Activated T-helper 17 cell treated with anti-CD3 and anti-CD28 coated beads, Interleukin-2, amount 50 U/mL, for 72 hours (primary cell): ENCODE measurements at regions not wholly inside any gene's neighbourhood (a gene's known extent, or its start where the extent isn't known, plus 50 kb on each side); places are given as distances from the start of the nearest gene placed in this dataset.

Experiments used
- ATAC-seq: fragments of 150-1000 bp; cut with Tn5 transposase; replicated peaks from 2 replicates; pipeline ENCODE4 v1.10.0; 2021; ENCODE audit warnings: mild to moderate bottlenecking, moderate library complexity
- H3K27ac Mint-ChIP-seq: one replicate; pipeline ENCODE4 v1.8.0; 2022; ENCODE audit warnings: mixed read lengths
- H3K27me3 Mint-ChIP-seq: one replicate; pipeline ENCODE4 v1.8.0; 2022; ENCODE audit warnings: mixed read lengths
- H3K36me3 Mint-ChIP-seq: one replicate; pipeline ENCODE4 v1.8.0; 2022; ENCODE audit warnings: low read depth, mild to moderate bottlenecking, mixed read lengths
- H3K4me1 Mint-ChIP-seq: one replicate; pipeline ENCODE4 v1.8.0; 2022; ENCODE audit warnings: mixed read lengths
- H3K4me3 Mint-ChIP-seq: one replicate; pipeline ENCODE4 v1.8.0; 2022; ENCODE audit warnings: mild to moderate bottlenecking, mixed read lengths
- H3K9me3 Mint-ChIP-seq: one replicate; pipeline ENCODE4 v1.8.0; 2022; ENCODE audit warnings: mixed read lengths

- H3K27me3 Mint-ChIP-seq = no peaks in the 10 kb centered on the region
- no peak overlapping the region for H3K27ac Mint-ChIP-seq
- H3K4me1 Mint-ChIP-seq = no peaks in the 10 kb centered on the region
- no peaks in the 10 kb centered on the region for H3K36me3 Mint-ChIP-seq
- no peak overlapping the region for H3K4me3 Mint-ChIP-seq
- H3K9me3 Mint-ChIP-seq = peaks cover 33% of the 10 kb centered on the region
- ATAC-seq = no peak
Measured at GRCh38 chr2:77962943-77963342, 440.8 kb upstream of the LRRTM4 start.

- Mint-ChIP-seq H3K4me3 (no peak overlapping the region), H3K9me3 (peaks cover 20% of the 10 kb centered on the region), H3K27me3 (no peaks in the 10 kb centered on the region), H3K36me3 (no peaks in the 10 kb centered on the region), H3K27ac (no peak overlapping the region), H3K4me1 (no peaks in the 10 kb centered on the region)
- no peak for ATAC-seq
Measured at GRCh38 chr2:77977471-77978063, 455.4 kb upstream of the LRRTM4 start.

- Mint-ChIP-seq H3K4me3 (no peak overlapping the region), H3K9me3 (no peaks in the 10 kb centered on the region), H3K27ac (no peak overlapping the region), H3K4me1 (no peaks in the 10 kb centered on the region), H3K27me3 (no peaks in the 10 kb centered on the region), H3K36me3 (no peaks in the 10 kb centered on the region)
- ATAC-seq = no peak
Measured at GRCh38 chr2:77995161-77995560, 473.0 kb upstream of the LRRTM4 start.

GRCh38 chr2:77999376-77999775, 477.2 kb upstream of the LRRTM4 start:
- Mint-ChIP-seq H3K9me3 (peaks cover under 1% of the 10 kb centered on the region), H3K36me3 (no peaks in the 10 kb centered on the region), H3K27ac (no peak overlapping the region), H3K27me3 (no peaks in the 10 kb centered on the region), H3K4me1 (no peaks in the 10 kb centered on the region), H3K4me3 (no peak overlapping the region)
- no peak for ATAC-seq

GRCh38 chr2:78009289-78009688, 487.1 kb upstream of the LRRTM4 start:
- Mint-ChIP-seq H3K4me1 (no peaks in the 10 kb centered on the region), H3K27ac (no peak overlapping the region), H3K36me3 (no peaks in the 10 kb centered on the region), H3K4me3 (no peak overlapping the region), H3K9me3 (peaks cover 20% of the 10 kb centered on the region), H3K27me3 (no peaks in the 10 kb centered on the region)
- ATAC-seq = no peak

- Mint-ChIP-seq H3K4me3 (no peak overlapping the region), H3K9me3 (peaks cover 19% of the 10 kb centered on the region), H3K27me3 (no peaks in the 10 kb centered on the region)
Measured at GRCh38 chr2:78011251-78011650, 489.1 kb upstream of the LRRTM4 start.

GRCh38 chr2:78020491-78020890, 498.3 kb upstream of the LRRTM4 start:
- no peaks in the 10 kb centered on the region for H3K27me3 Mint-ChIP-seq
- no peaks in the 10 kb centered on the region for H3K36me3 Mint-ChIP-seq
- no peaks in the 10 kb centered on the region for H3K4me1 Mint-ChIP-seq
- no peak overlapping the region for H3K27ac Mint-ChIP-seq
- H3K9me3 Mint-ChIP-seq = peaks cover 6% of the 10 kb centered on the region
- ATAC-seq = no peak
- H3K4me3 Mint-ChIP-seq = no peak overlapping the region

More at GRCh38 chr2:78011251-78011650, 489.1 kb upstream of the LRRTM4 start:
- no peak for ATAC-seq
- Mint-ChIP-seq H3K36me3 (no peaks in the 10 kb centered on the region), H3K4me1 (no peaks in the 10 kb centered on the region), H3K27ac (no peak overlapping the region)

- Mint-ChIP-seq H3K27ac (no peak overlapping the region), H3K36me3 (no peaks in the 10 kb centered on the region), H3K27me3 (no peaks in the 10 kb centered on the region), H3K4me3 (no peak overlapping the region), H3K9me3 (peaks cover 8% of the 10 kb centered on the region), H3K4me1 (no peaks in the 10 kb centered on the region)
- ATAC-seq = no peak
Measured at GRCh38 chr2:78023356-78023755, 501.2 kb upstream of the LRRTM4 start.

GRCh38 chr2:78024996-78025395, 502.8 kb upstream of the LRRTM4 start:
- H3K4me3 Mint-ChIP-seq = no peak overlapping the region

GRCh38 chr2:78029392-78029995, 507.3 kb upstream of the LRRTM4 start:
- no peak for ATAC-seq
- no peaks in the 10 kb centered on the region for H3K27me3 Mint-ChIP-seq
- no peak overlapping the region for H3K27ac Mint-ChIP-seq
- H3K4me3 Mint-ChIP-seq = no peak overlapping the region
- no peaks in the 10 kb centered on the region for H3K4me1 Mint-ChIP-seq
- peaks cover 18% of the 10 kb centered on the region for H3K9me3 Mint-ChIP-seq
- H3K36me3 Mint-ChIP-seq = no peaks in the 10 kb centered on the region

More at GRCh38 chr2:78024996-78025395, 502.8 kb upstream of the LRRTM4 start:
- no peak overlapping the region for H3K27ac Mint-ChIP-seq
- H3K36me3 Mint-ChIP-seq = no peaks in the 10 kb centered on the region
- H3K4me1 Mint-ChIP-seq = no peaks in the 10 kb centered on the region
- ATAC-seq = no peak
- H3K27me3 Mint-ChIP-seq = no peaks in the 10 kb centered on the region
- peaks cover 14% of the 10 kb centered on the region for H3K9me3 Mint-ChIP-seq

GRCh38 chr2:78034706-78035105, 512.5 kb upstream of the LRRTM4 start:
- Mint-ChIP-seq H3K27ac (no peak overlapping the region), H3K9me3 (peaks cover 18% of the 10 kb centered on the region), H3K4me3 (no peak overlapping the region), H3K36me3 (no peaks in the 10 kb centered on the region), H3K27me3 (no peaks in the 10 kb centered on the region), H3K4me1 (no peaks in the 10 kb centered on the region)
- no peak for ATAC-seq

- Mint-ChIP-seq H3K4me1 (no peaks in the 10 kb centered on the region), H3K9me3 (peaks cover 17% of the 10 kb centered on the region), H3K27me3 (no peaks in the 10 kb centered on the region), H3K36me3 (no peaks in the 10 kb centered on the region), H3K4me3 (no peak overlapping the region), H3K27ac (no peak overlapping the region)
- ATAC-seq = no peak
Measured at GRCh38 chr2:78035804-78036203, 513.6 kb upstream of the LRRTM4 start.

- no peak for ATAC-seq
- Mint-ChIP-seq H3K36me3 (no peaks in the 10 kb centered on the region), H3K4me1 (no peaks in the 10 kb centered on the region), H3K4me3 (no peak overlapping the region), H3K27me3 (no peaks in the 10 kb centered on the region), H3K27ac (no peak overlapping the region), H3K9me3 (peaks cover 32% of the 10 kb centered on the region)
Measured at GRCh38 chr2:78051480-78051879, 529.3 kb upstream of the LRRTM4 start.

GRCh38 chr2:78056976-78057375, 534.8 kb upstream of the LRRTM4 start:
- no peak overlapping the region for H3K27ac Mint-ChIP-seq
- no peaks in the 10 kb centered on the region for H3K27me3 Mint-ChIP-seq
- no peaks in the 10 kb centered on the region for H3K36me3 Mint-ChIP-seq
- H3K4me3 Mint-ChIP-seq = no peak overlapping the region
- ATAC-seq = no peak
- no peaks in the 10 kb centered on the region for H3K4me1 Mint-ChIP-seq
- peaks cover 18% of the 10 kb centered on the region for H3K9me3 Mint-ChIP-seq

- H3K36me3 Mint-ChIP-seq = no peaks in the 10 kb centered on the region
- no peak for ATAC-seq
- peaks cover 17% of the 10 kb centered on the region for H3K9me3 Mint-ChIP-seq
- H3K27ac Mint-ChIP-seq = no peak overlapping the region
- H3K27me3 Mint-ChIP-seq = no peaks in the 10 kb centered on the region
- H3K4me3 Mint-ChIP-seq = no peak overlapping the region
- H3K4me1 Mint-ChIP-seq = no peaks in the 10 kb centered on the region
Measured at GRCh38 chr2:78061301-78061700, 539.1 kb upstream of the LRRTM4 start.
